GM23338 (cell line): ENCODE measurements at regions not wholly inside any gene's neighbourhood (a gene's known extent, or its start where the extent isn't known, plus 50 kb on each side); places are given as distances from the start of the nearest gene placed in this dataset.

ENCODE experiments used
- ATAC-seq: fragments of 200-7000 bp; cut with Tn5 transposase; 3 replicates; pipeline ENCODE4 v1.9.1; 2020
- DNase-seq: peaks from one replicate; pipeline ENCODE4 v3.0.0-alpha.2; 2015; ENCODE audit warnings: low spot score
- H2AFZ ChIP-seq: fragments of 200-600 bp; sonication (generic); 2 replicates; pipeline ENCODE4 v1.8.0; 2016; ENCODE audit warnings: antibody characterized with exemption, mild to moderate bottlenecking, moderate library complexity
- H3F3A ChIP-seq: fragments of 200-600 bp; sonication (generic); replicated peaks from 2 replicates; pipeline ENCODE4 v1.8.0; 2017; ENCODE audit warnings: antibody characterized with exemption, mixed run types, low read depth
- H3K27ac ChIP-seq: fragments of 200-600 bp; sonication (generic); 2 replicates; pipeline ENCODE4 v1.6.1; 2016; ENCODE audit warnings: low read depth
- H3K27me3 ChIP-seq: fragments of 200-600 bp; sonication (generic); 2 replicates; pipeline ENCODE4 v1.8.0; 2016; ENCODE audit warnings: mild to moderate bottlenecking, mixed run types, moderate library complexity; ENCODE audit not compliant: insufficient read depth
- H3K36me3 ChIP-seq: fragments of 200-600 bp; sonication (generic); 2 replicates; pipeline ENCODE4 v1.8.0; 2016; ENCODE audit warnings: mild to moderate bottlenecking; ENCODE audit not compliant: insufficient read depth
- H3K4me1 ChIP-seq: fragments of 200-600 bp; sonication (generic); 2 replicates; pipeline ENCODE4 v1.8.0; 2016; ENCODE audit warnings: mild to moderate bottlenecking, moderate library complexity; ENCODE audit not compliant: insufficient read depth
- H3K4me2 ChIP-seq: fragments of 200-600 bp; sonication (generic); 2 replicates; pipeline ENCODE4 v1.7.1; 2017; ENCODE audit warnings: mixed run types
- H3K4me3 ChIP-seq: fragments of 200-600 bp; sonication (generic); 2 replicates; pipeline ENCODE4 v1.6.1; 2016; ENCODE audit warnings: mixed run types
- H3K79me2 ChIP-seq: fragments of 200-600 bp; sonication (generic); replicated peaks from 2 replicates; pipeline ENCODE4 v1.8.0; 2017; ENCODE audit warnings: mild to moderate bottlenecking; ENCODE audit not compliant: insufficient read depth
- H3K9me2 ChIP-seq: fragments of 200-600 bp; sonication (generic); 2 replicates; pipeline ENCODE4 v1.8.0; 2017; ENCODE audit not compliant: insufficient read depth
- H4K20me1 ChIP-seq: fragments of 200-600 bp; sonication (generic); replicated peaks from 2 replicates; pipeline ENCODE4 v1.8.0; 2017; ENCODE audit warnings: mild to moderate bottlenecking; ENCODE audit not compliant: insufficient read depth
- H3K27ac Mint-ChIP-seq: 2 replicates; pipeline ENCODE4 v1.8.0; 2020; ENCODE audit warnings: inconsistent platforms, mild to moderate bottlenecking, moderate library complexity, mixed read lengths
- H3K27me3 Mint-ChIP-seq: 3 replicates; pipeline ENCODE4 v1.8.0; 2022; ENCODE audit warnings: low read depth, mild to moderate bottlenecking, moderate library complexity, mixed read lengths, inconsistent platforms; ENCODE audit not compliant: insufficient read depth, poor library complexity
- H3K36me3 Mint-ChIP-seq: 3 replicates; pipeline ENCODE4 v1.8.0; 2021; ENCODE audit warnings: low read depth, mild to moderate bottlenecking, inconsistent platforms, moderate library complexity, mixed read lengths
- H3K4me1 Mint-ChIP-seq: 3 replicates; pipeline ENCODE4 v1.8.0; 2020; ENCODE audit warnings: mild to moderate bottlenecking, inconsistent platforms, mixed read lengths
- H3K4me3 Mint-ChIP-seq: 3 replicates; pipeline ENCODE4 v1.8.0; 2021; ENCODE audit warnings: moderate library complexity, mild to moderate bottlenecking, inconsistent platforms, mixed read lengths
- H3K9me3 Mint-ChIP-seq: 3 replicates; pipeline ENCODE4 v1.8.0; 2020; ENCODE audit warnings: moderate library complexity, mild to moderate bottlenecking, inconsistent platforms, mixed read lengths
- CREB1 ChIP-seq: fragments of 250-450 bp; sonication (Bioruptor Pico); IDR thresholded peaks from 2 replicates; pipeline ENCODE4 v1.5.0; 2020; ENCODE audit warnings: low read depth, mild to moderate bottlenecking, moderate library complexity
- CTCF ChIP-seq, 2 experiments: fragments of 200-600 bp in 1 of 2; sonication (generic) in 1 of 2; conservative IDR thresholded peaks; 2 replicates each; pipeline versions ENCODE4 v1.5.1 to v1.6.1; 2016 to 2017; ENCODE audit warnings: antibody characterized with exemption in 2 of 2, low read depth in 2 of 2, mild to moderate bottlenecking in 2 of 2, moderate library complexity in 1 of 2
- EZH2 ChIP-seq: fragments of 200-600 bp; sonication (generic); IDR thresholded peaks from one replicate; pipeline ENCODE4 v1.8.0; 2017; ENCODE audit warnings: antibody characterized with exemption, mild to moderate bottlenecking, low read depth; ENCODE audit not compliant: unreplicated experiment
- JUNB ChIP-seq: IDR thresholded peaks from one replicate; pipeline ENCODE4 v1.6.1; 2016; ENCODE audit warnings: antibody characterized with exemption; ENCODE audit not compliant: unreplicated experiment
- NANOG ChIP-seq: IDR thresholded peaks from 2 replicates; pipeline ENCODE4 v1.6.1; 2016; ENCODE audit warnings: antibody characterized with exemption, borderline replicate concordance
- POLR2AphosphoS5 ChIP-seq: IDR thresholded peaks from 2 replicates; pipeline ENCODE4 v1.6.1; 2016; ENCODE audit warnings: antibody characterized with exemption, low read depth
- STAT1 ChIP-seq: IDR thresholded peaks from one replicate; pipeline ENCODE4 v1.6.1; 2016; ENCODE audit warnings: antibody characterized with exemption; ENCODE audit not compliant: unreplicated experiment
- ZNF331 ChIP-seq: fragments of 250-450 bp; sonication (Bioruptor Pico); IDR thresholded peaks from 2 replicates; pipeline ENCODE4 v1.5.0; 2020; ENCODE audit warnings: low read depth, mild to moderate bottlenecking, moderate library complexity
- TF ChIP-seq, protein P1 (sequence below): IDR thresholded peaks from one replicate; pipeline ENCODE4 v1.6.1; 2018; ENCODE audit warnings: antibody characterized with exemption; ENCODE audit not compliant: unreplicated experiment

DNA sequence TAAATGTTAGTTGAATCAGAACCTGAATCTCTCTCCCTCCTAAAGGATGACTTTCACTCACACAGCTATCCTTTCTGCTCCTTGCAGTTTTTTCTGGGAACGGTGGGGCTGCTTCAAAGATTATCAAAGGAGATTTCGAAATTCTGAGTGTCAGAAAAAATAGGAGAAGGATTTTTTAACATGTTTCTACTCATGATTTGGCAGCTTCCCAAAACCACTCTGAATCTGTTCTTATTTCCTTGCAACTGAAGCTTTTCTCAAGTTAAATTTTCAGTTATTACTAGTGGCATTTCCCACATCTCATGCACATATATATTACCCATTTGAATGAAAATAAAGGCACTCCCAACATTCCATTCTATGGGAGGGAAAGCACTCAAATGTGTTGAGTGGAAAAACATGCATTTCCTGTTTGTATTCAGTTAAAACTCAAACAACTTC is 123.6 kb downstream of the LCA5 start:
- no peak overlapping the region for H3K4me3 ChIP-seq

GRCh38 chr6:79410806-79411205 is 126.4 kb downstream of the LCA5 start:
- DNase-seq (no peak), ATAC-seq (peak; percentile 28; the same call in 1 of the 3 replicates)
- Histone ChIP-seq H3K9me2 (peaks cover 4% of the 10 kb centered on the region; the same call in 1 of the 2 replicates), H3K79me2 (no peaks in the 10 kb centered on the region), H3K4me2 (no peak overlapping the region), H2AFZ (peak overlapping the region; percentile 65; the same call in 1 of the 2 replicates), H3K4me3 (no peak overlapping the region), H3K36me3 (no peaks in the 10 kb centered on the region), H3F3A (no peaks in the 10 kb centered on the region), H4K20me1 (no peaks in the 10 kb centered on the region), H3K27me3 (no peaks in the 10 kb centered on the region), H3K27ac (no peak overlapping the region), H3K4me1 (peaks cover 29% of the 10 kb centered on the region)
- Mint-ChIP-seq H3K4me1 (peaks cover 35% of the 10 kb centered on the region), H3K27ac (no peak overlapping the region), H3K27me3 (peaks cover 3% of the 10 kb centered on the region), H3K9me3 (no peaks in the 10 kb centered on the region), H3K36me3 (no peaks in the 10 kb centered on the region), H3K4me3 (no peak overlapping the region)
- TF ChIP-seq NANOG (no peak), ZNF331 (CRISPR knock-in tag) (no peak), CREB1 (no peak), POLR2AphosphoS5 (no peak), EZH2 (no peak), CTCF (conservative IDR thresholded peaks at IDR 0.05; ENCODE audit: low read depth in 2 of 2) (no peak)
- TF ChIP-seq, protein P1, sequence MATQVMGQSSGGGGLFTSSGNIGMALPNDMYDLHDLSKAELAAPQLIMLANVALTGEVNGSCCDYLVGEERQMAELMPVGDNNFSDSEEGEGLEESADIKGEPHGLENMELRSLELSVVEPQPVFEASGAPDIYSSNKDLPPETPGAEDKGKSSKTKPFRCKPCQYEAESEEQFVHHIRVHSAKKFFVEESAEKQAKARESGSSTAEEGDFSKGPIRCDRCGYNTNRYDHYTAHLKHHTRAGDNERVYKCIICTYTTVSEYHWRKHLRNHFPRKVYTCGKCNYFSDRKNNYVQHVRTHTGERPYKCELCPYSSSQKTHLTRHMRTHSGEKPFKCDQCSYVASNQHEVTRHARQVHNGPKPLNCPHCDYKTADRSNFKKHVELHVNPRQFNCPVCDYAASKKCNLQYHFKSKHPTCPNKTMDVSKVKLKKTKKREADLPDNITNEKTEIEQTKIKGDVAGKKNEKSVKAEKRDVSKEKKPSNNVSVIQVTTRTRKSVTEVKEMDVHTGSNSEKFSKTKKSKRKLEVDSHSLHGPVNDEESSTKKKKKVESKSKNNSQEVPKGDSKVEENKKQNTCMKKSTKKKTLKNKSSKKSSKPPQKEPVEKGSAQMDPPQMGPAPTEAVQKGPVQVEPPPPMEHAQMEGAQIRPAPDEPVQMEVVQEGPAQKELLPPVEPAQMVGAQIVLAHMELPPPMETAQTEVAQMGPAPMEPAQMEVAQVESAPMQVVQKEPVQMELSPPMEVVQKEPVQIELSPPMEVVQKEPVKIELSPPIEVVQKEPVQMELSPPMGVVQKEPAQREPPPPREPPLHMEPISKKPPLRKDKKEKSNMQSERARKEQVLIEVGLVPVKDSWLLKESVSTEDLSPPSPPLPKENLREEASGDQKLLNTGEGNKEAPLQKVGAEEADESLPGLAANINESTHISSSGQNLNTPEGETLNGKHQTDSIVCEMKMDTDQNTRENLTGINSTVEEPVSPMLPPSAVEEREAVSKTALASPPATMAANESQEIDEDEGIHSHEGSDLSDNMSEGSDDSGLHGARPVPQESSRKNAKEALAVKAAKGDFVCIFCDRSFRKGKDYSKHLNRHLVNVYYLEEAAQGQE = no peak

More for the DNA sequence above, 123.6 kb downstream of the LCA5 start:
- Mint-ChIP-seq H3K27ac (peak overlapping the region; percentile 89), H3K36me3 (no peaks in the 10 kb centered on the region), H3K27me3 (peaks cover 3% of the 10 kb centered on the region), H3K9me3 (no peaks in the 10 kb centered on the region), H3K4me1 (peaks cover 35% of the 10 kb centered on the region), H3K4me3 (0 out of 3 replicates have a peak overlapping the region, but pooled peaks have one; percentile 5)
- no peaks in the 10 kb centered on the region for H3K79me2 ChIP-seq
- H3F3A ChIP-seq = no peaks in the 10 kb centered on the region
- H3K36me3 ChIP-seq = no peaks in the 10 kb centered on the region
- H3K27me3 ChIP-seq = no peaks in the 10 kb centered on the region
- peak; percentile 21; the same call in 1 of the 2 replicates for TF ChIP-seq NANOG
- TF ChIP-seq JUNB = no peak
- TF ChIP-seq STAT1 = no peak
- no peaks in the 10 kb centered on the region for H4K20me1 ChIP-seq
- H3K4me2 ChIP-seq = peak overlapping the region; percentile 12
- ATAC-seq (no peak), DNase-seq (no peak)
- H3K27ac ChIP-seq = peak overlapping the region; percentile 65; the same call in 1 of the 2 replicates
- no peak overlapping the region for H2AFZ ChIP-seq
- peaks cover 34% of the 10 kb centered on the region for H3K4me1 ChIP-seq
- H3K9me2 ChIP-seq = no peaks in the 10 kb centered on the region
